ENCODE measurements at regions not wholly inside any gene's neighbourhood (a gene's known extent, or its start where the extent isn't known, plus 50 kb on each side); places are given as distances from the start of the nearest gene placed in this dataset.

DNA sequence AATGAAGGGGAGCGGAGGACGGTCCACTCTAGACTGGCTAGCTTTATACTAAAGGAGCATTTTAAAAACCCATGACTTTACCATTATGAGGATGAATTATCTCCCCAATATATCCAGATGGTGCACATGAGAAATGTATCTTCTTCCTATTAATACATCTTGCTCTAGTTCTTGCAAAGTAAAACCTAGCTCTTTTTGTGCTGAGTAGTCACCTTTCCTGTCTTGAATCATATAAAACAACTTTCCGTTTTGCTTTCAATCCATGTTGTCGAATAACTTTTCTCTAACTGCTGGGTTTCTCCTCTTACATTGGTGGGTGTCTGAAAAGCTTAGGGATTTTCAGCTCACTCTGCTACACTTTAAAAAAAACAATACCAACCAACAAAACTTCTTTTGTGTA, 96.3 kb upstream of the TAC1 start:
- no peaks in the 10 kb centered on the region for H3K36me3 ChIP-seq (ENCODE audit: insufficient read depth in 1 of 2, low read depth in 1 of 2)
- TF ChIP-seq CTCF (IDR thresholded peaks at IDR 0.05), result no peak
- ATAC-seq (no peak), DNase-seq (no peak)
- no peaks in the 10 kb centered on the region for H3K4me1 ChIP-seq
- 82 to 91% (median 83%) methylated on average over 4 of the region's 4 CpGs for WGBS, 3 donors
- intact Hi-C loops (cut with DNase I), result no loop called here
- H3K9me3 ChIP-seq, result no peaks in the 10 kb centered on the region
- no peak overlapping the region for H3K27ac ChIP-seq
- H3K4me3 ChIP-seq, result no peak overlapping the region
- H3K27me3 ChIP-seq (ENCODE audit: insufficient read depth in 3 of 3, low read length in 2 of 3), result no peaks in the 10 kb centered on the region

GRCh38 chr7:97639036-97639435, 92.8 kb upstream of the TAC1 start:
- Histone ChIP-seq H3K27me3 (ENCODE audit: insufficient read depth in 3 of 3, low read length in 2 of 3) (no peaks in the 10 kb centered on the region), H3K4me3 (no peak overlapping the region), H3K9me3 (no peaks in the 10 kb centered on the region), H3K27ac (no peak overlapping the region), H3K4me1 (no peaks in the 10 kb centered on the region), H3K36me3 (ENCODE audit: insufficient read depth in 1 of 2, low read depth in 1 of 2) (no peaks in the 10 kb centered on the region)
- intact Hi-C loops (cut with DNase I), result no loop called here
- DNase-seq (no peak), ATAC-seq (no peak)
- TF ChIP-seq CTCF (IDR thresholded peaks at IDR 0.05), result no peak

- Histone ChIP-seq H3K27me3 (ENCODE audit: insufficient read depth in 3 of 3, low read length in 2 of 3) (no peaks in the 10 kb centered on the region), H3K36me3 (ENCODE audit: insufficient read depth in 1 of 2, low read depth in 1 of 2) (no peaks in the 10 kb centered on the region), H3K4me1 (no peaks in the 10 kb centered on the region), H3K4me3 (no peak overlapping the region), H3K9me3 (no peaks in the 10 kb centered on the region), H3K27ac (no peak overlapping the region)
- DNase-seq, result no peak
- 86 to 92% (median 92%) methylated on average over 3 of the region's 3 CpGs for WGBS, 3 donors
- no peak for TF ChIP-seq CTCF (IDR thresholded peaks at IDR 0.05)
- intact Hi-C loops (cut with DNase I), result no loop called here
- ATAC-seq, result no peak
Observed at GRCh38 chr7:97659363-97660045, 72.4 kb upstream of the TAC1 start.

GRCh38 chr7:97667359-97667758, 64.5 kb upstream of the TAC1 start:
- no peaks in the 10 kb centered on the region for H3K9me3 ChIP-seq
- DNase-seq (no peak), ATAC-seq (no peak)
- WGBS, 3 donors, result 36 to 38% (median 37%) methylated on average over 1 of the region's 1 CpG
- H3K4me3 ChIP-seq, result no peak overlapping the region
- no peak for TF ChIP-seq CTCF (IDR thresholded peaks at IDR 0.05)
- H3K4me1 ChIP-seq, result no peaks in the 10 kb centered on the region
- no peak overlapping the region for H3K27ac ChIP-seq
- intact Hi-C loops (cut with DNase I), result no loop called here
- H3K36me3 ChIP-seq (ENCODE audit: insufficient read depth in 1 of 2, low read depth in 1 of 2), result no peaks in the 10 kb centered on the region
- H3K27me3 ChIP-seq (ENCODE audit: insufficient read depth in 3 of 3, low read length in 2 of 3), result no peaks in the 10 kb centered on the region

GRCh38 chr7:97671571-97671970, 60.3 kb upstream of the TAC1 start:
- intact Hi-C loops (cut with DNase I), result no loop called here
- H3K27ac ChIP-seq, result no peak overlapping the region
- DNase-seq (no peak), ATAC-seq (no peak)
- no peaks in the 10 kb centered on the region for H3K36me3 ChIP-seq (ENCODE audit: insufficient read depth in 1 of 2, low read depth in 1 of 2)
- no peaks in the 10 kb centered on the region for H3K4me1 ChIP-seq
- H3K9me3 ChIP-seq, result no peaks in the 10 kb centered on the region
- H3K4me3 ChIP-seq, result no peak overlapping the region
- no peak for TF ChIP-seq CTCF (IDR thresholded peaks at IDR 0.05)
- H3K27me3 ChIP-seq (ENCODE audit: insufficient read depth in 3 of 3, low read length in 2 of 3), result no peaks in the 10 kb centered on the region

Measured in psoas muscle (tissue), 7 donors.